GM12865 (cell line): ENCODE measurements at regions not wholly inside any gene's neighbourhood (a gene's known extent, or its start where the extent isn't known, plus 50 kb on each side); places are given as distances from the start of the nearest gene placed in this dataset.

ENCODE experiments used
- DNase-seq: peaks from one replicate; pipeline ENCODE4 v3.0.0; 2010; ENCODE audit warnings: low read depth
- H3K4me3 ChIP-seq: 2 replicates; pipeline ENCODE4 v1.5.1; 2011; ENCODE audit warnings: mild to moderate bottlenecking, low read depth, low read length, control low read depth
- TF ChIP-seq, protein P1 (sequence below): IDR thresholded peaks from 2 replicates; pipeline ENCODE4 v1.5.1; 2011; ENCODE audit warnings: low read length, control low read depth, low read depth, inconsistent platforms; ENCODE audit not compliant: insufficient read depth; ENCODE audit errors: missing control alignments

DNA sequence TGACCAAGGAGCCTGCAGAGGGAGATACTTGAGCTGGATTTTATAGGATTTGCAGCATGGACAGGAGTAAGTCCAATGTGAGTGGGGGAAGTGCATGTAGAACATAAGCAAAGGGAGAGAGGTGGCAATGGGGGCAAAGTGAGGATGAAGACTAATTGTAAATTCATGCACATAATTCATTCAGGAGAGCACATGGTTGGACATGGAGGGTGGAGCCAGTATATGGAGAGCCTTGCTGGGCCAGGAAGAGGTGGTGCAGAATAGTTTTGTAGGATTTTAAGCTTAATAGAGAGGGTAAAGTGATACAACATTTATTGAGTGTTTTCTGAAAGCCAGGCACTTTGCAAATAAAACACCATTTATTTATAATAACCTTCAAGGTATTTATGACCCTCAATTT is 274.3 kb upstream of the C11orf87 start:
- H3K4me3 ChIP-seq: no peak overlapping the region
- TF ChIP-seq, protein P1, sequence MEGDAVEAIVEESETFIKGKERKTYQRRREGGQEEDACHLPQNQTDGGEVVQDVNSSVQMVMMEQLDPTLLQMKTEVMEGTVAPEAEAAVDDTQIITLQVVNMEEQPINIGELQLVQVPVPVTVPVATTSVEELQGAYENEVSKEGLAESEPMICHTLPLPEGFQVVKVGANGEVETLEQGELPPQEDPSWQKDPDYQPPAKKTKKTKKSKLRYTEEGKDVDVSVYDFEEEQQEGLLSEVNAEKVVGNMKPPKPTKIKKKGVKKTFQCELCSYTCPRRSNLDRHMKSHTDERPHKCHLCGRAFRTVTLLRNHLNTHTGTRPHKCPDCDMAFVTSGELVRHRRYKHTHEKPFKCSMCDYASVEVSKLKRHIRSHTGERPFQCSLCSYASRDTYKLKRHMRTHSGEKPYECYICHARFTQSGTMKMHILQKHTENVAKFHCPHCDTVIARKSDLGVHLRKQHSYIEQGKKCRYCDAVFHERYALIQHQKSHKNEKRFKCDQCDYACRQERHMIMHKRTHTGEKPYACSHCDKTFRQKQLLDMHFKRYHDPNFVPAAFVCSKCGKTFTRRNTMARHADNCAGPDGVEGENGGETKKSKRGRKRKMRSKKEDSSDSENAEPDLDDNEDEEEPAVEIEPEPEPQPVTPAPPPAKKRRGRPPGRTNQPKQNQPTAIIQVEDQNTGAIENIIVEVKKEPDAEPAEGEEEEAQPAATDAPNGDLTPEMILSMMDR: no peak
- DNase-seq: no peak

DNA sequence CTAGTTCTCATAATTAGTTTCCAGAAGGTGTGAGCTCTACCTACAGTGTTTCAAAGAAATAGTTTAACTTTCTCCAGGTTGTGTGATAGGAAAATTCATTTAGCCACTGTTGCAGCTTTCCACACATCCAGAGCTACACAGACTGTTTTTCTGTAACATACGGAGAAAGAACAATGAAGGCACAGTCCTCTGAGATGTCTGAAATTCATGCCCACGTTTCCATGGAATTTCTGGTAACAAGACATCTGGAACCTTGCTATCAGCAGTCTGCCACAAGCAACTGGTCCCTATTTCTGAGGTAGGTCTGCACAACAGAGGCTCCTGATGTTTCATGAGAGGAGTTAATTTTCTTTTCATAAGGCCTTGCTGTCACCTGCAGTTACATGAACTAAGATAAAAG is 273.3 kb upstream of the C11orf87 start:
- TF ChIP-seq, protein P1: no peak

DNA sequence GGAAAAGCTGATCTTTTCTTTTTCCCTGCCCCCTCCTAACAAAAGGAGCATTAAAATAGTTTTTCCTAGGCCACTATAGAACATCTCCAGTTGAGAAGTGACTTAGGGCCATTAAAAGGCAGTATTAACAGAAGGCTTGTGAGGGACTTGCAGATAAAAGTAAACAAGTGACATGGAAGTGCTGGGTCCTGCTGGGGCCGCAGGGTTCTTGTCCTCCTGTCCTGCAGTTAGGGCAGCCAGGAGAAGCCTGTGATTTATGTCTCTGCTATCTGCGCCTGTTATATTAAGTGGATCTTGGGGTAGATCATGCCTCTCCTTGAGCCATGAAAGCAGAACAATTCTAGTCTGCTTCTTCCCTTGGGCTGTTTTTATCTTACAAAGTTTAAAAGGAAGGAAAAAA is 271.4 kb upstream of the C11orf87 start:
- TF ChIP-seq, protein P1: no peak
- no peak for DNase-seq
- H3K4me3 ChIP-seq: no peak overlapping the region

More for the DNA sequence above, 273.3 kb upstream of the C11orf87 start:
- DNase-seq: no peak
- no peak overlapping the region for H3K4me3 ChIP-seq

DNA sequence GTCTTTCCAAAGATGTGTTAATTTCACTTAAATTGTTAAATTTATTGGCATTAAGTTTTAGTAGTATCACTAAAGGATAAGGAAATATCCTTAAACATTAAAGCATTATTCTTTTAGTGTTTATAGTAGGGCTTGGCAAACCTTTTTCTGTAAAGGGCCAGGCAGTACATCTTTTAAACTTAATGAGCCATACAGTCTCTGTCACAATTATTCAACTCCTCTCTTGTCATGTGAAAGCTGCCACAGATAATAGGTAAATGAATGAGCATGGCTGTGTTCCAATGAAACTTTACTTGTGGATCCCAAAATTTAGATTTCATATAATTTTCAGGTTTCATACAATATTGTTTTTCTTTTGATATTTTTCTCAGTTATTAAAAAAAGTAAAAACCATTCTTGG is 268.2 kb upstream of the C11orf87 start:
- H3K4me3 ChIP-seq: no peak overlapping the region
- DNase-seq: no peak
- TF ChIP-seq, protein P1: no peak

DNA sequence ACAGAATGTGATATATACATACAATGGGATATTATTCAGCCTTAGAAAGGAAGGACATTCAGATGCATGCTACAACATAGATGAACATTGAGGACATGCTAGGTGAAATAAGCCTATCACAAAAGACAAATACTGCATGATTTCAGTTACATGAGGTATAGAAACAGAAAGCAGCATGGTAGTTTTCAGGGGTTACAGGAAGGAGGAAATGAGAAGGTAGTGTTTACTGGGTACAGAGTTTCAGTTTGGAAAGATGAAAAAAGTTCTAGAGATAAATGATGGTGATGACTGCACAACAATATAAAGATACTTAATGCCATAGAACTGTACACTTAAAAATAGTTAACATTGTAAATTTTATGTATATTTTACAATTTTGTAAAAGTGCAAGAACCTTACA is 266.7 kb upstream of the C11orf87 start:
- DNase-seq: peak; percentile 6
- TF ChIP-seq, protein P1: no peak
- H3K4me3 ChIP-seq: no peak overlapping the region

DNA sequence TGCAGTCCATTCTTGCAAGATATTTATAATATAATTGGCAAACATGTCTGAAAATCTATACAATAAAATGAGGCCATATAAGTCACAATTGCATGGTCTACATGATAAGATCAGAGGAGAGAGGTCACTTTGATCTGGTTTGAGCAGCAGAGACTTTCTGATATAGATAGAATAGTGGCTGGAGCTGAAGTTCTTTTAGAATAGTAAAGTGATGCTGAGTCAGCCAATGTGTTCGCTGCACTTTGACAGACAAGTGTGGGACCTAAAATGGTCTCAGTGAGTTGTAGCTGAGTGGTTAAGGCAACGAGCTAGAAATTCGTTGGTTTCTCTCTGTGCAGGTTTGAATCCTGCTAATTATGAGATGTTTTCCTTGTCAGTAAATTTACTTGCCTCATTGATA is 257.0 kb upstream of the C11orf87 start:
- no peak overlapping the region for H3K4me3 ChIP-seq
- DNase-seq: no peak
- TF ChIP-seq, protein P1: no peak

DNA sequence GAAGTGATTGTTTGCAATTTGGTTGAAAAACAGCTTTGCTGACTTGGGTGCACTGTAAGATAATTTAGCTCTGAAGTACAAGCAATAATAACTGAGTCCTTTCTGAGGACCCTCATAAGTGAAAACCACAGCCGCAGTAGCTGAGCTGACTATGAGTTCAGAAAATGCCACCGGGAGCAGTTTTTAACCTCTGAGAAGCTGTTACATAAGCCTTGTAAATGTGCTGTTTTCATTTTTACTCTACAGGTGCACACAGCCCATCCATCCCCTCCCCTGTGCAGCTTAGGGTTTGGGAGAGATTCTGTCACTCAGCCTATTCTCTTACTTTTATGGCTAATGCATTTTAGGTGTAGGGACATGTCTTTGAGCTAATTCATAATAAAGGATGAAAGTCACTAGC is 255.5 kb upstream of the C11orf87 start:
- no peak for DNase-seq

More for the DNA sequence above, 255.5 kb upstream of the C11orf87 start:
- TF ChIP-seq, protein P1: no peak
- H3K4me3 ChIP-seq: no peak overlapping the region
